KMS-11 (cell line): ENCODE measurements at regions not wholly inside any gene's neighbourhood (a gene's known extent, or its start where the extent isn't known, plus 50 kb on each side); places are given as distances from the start of the nearest gene placed in this dataset.

Source experiments
- H2AFZ ChIP-seq: fragments of 200-600 bp; sonication (generic); 2 replicates; pipeline ENCODE4 v1.6.1; 2016; ENCODE audit warnings: antibody characterized with exemption, mixed run types, low read depth
- H3K27ac ChIP-seq: fragments of 200-600 bp; sonication (generic); 2 replicates; pipeline ENCODE4 v1.6.1; 2016; ENCODE audit warnings: mild to moderate bottlenecking, mixed run types
- H3K27me3 ChIP-seq: fragments of 200-600 bp; sonication (generic); 2 replicates; pipeline ENCODE4 v1.6.1; 2017; ENCODE audit warnings: mild to moderate bottlenecking, low read depth, mixed run types, moderate library complexity; ENCODE audit not compliant: insufficient read depth
- H3K36me3 ChIP-seq: fragments of 200-600 bp; sonication (generic); 2 replicates; pipeline ENCODE4 v1.6.1; 2017; ENCODE audit warnings: mild to moderate bottlenecking, mixed run types; ENCODE audit not compliant: insufficient read depth
- H3K4me1 ChIP-seq: fragments of 200-600 bp; sonication (generic); 2 replicates; pipeline ENCODE4 v1.6.1; 2016; ENCODE audit warnings: mild to moderate bottlenecking, low read depth, mixed run types; ENCODE audit not compliant: poor library complexity, severe bottlenecking
- H3K4me2 ChIP-seq: fragments of 200-600 bp; sonication (generic); 2 replicates; pipeline ENCODE4 v1.7.0; 2016; ENCODE audit warnings: mild to moderate bottlenecking, mixed run types
- H3K4me3 ChIP-seq: fragments of 200-600 bp; sonication (generic); IDR thresholded peaks from 2 replicates; pipeline ENCODE4 v1.6.1; 2017; ENCODE audit warnings: low read depth, low read length, mixed read lengths; ENCODE audit not compliant: insufficient read depth
- H3K79me2 ChIP-seq: fragments of 200-600 bp; sonication (generic); 2 replicates; pipeline ENCODE4 v1.6.1; 2016; ENCODE audit warnings: low read depth, mixed run types; ENCODE audit not compliant: insufficient read depth
- H3K9ac ChIP-seq: fragments of 200-600 bp; sonication (generic); 2 replicates; pipeline ENCODE4 v1.6.1; 2016; ENCODE audit warnings: mild to moderate bottlenecking, mixed run types
- H4K20me1 ChIP-seq: fragments of 200-600 bp; sonication (generic); 2 replicates; pipeline ENCODE4 v1.6.1; 2016; ENCODE audit warnings: mild to moderate bottlenecking, mixed run types; ENCODE audit not compliant: insufficient read depth
- TF ChIP-seq, protein P1 (sequence below): fragments of 200-600 bp; sonication (generic); conservative IDR thresholded peaks from 2 replicates; pipeline ENCODE4 v1.6.1; 2017; ENCODE audit warnings: low read depth, mild to moderate bottlenecking, antibody characterized with exemption, low read length, moderate library complexity, mixed read lengths

DNA sequence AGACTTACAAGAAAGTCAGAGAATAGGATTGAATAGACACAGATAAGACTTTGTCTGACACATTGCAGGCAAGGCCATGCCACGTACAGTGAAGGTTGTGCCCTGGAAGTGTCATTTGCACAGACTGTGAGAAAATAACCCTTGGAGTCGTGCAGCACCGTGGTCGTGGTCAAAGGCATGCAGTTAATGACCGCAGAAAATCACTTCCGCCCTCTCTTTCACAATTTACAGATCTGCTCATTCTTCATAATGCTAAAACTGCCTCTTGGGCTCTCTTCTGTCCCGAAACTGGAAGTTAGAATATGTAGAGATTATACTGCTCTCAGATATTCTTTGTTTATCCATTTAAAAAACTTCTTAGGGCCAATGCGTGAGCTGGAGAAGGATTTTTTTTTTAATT lies 73.2 kb upstream of the CTXND1 start:
- Histone ChIP-seq H3K4me2 (no peak overlapping the region), H3K36me3 (no peaks in the 10 kb centered on the region), H3K9ac (no peak overlapping the region), H4K20me1 (no peaks in the 10 kb centered on the region), H3K79me2 (no peaks in the 10 kb centered on the region), H3K27ac (no peak overlapping the region), H2AFZ (no peak overlapping the region), H3K4me3 (no peak overlapping the region), H3K4me1 (no peaks in the 10 kb centered on the region), H3K27me3 (no peaks in the 10 kb centered on the region)
- TF ChIP-seq, protein P1, sequence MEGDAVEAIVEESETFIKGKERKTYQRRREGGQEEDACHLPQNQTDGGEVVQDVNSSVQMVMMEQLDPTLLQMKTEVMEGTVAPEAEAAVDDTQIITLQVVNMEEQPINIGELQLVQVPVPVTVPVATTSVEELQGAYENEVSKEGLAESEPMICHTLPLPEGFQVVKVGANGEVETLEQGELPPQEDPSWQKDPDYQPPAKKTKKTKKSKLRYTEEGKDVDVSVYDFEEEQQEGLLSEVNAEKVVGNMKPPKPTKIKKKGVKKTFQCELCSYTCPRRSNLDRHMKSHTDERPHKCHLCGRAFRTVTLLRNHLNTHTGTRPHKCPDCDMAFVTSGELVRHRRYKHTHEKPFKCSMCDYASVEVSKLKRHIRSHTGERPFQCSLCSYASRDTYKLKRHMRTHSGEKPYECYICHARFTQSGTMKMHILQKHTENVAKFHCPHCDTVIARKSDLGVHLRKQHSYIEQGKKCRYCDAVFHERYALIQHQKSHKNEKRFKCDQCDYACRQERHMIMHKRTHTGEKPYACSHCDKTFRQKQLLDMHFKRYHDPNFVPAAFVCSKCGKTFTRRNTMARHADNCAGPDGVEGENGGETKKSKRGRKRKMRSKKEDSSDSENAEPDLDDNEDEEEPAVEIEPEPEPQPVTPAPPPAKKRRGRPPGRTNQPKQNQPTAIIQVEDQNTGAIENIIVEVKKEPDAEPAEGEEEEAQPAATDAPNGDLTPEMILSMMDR = no peak

DNA sequence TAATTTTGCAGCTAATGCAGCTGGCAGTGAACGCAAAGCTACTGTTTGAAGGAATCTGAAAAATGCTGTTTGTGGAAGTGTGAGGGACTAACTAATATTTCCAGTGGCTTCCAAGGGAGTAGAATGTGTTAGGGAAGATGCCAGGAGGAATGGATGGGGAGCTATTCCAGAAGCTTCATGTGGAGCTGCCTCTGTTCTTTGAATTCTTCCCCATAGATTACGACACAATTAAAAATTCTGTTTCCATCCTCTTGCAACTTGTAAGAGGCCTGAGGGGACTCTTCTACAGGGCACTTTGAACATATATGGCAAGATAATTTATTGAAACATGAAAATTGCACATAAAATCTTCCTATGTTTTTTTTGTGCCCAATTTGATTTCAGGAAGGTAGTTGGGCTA lies 74.3 kb upstream of the CTXND1 start:
- Histone ChIP-seq H3K79me2 (no peaks in the 10 kb centered on the region), H3K36me3 (no peaks in the 10 kb centered on the region), H3K4me1 (no peaks in the 10 kb centered on the region), H2AFZ (no peak overlapping the region), H3K27ac (no peak overlapping the region), H3K9ac (no peak overlapping the region), H3K27me3 (no peaks in the 10 kb centered on the region), H4K20me1 (no peaks in the 10 kb centered on the region), H3K4me3 (no peak overlapping the region), H3K4me2 (no peak overlapping the region)
- TF ChIP-seq, protein P1 = no peak

DNA sequence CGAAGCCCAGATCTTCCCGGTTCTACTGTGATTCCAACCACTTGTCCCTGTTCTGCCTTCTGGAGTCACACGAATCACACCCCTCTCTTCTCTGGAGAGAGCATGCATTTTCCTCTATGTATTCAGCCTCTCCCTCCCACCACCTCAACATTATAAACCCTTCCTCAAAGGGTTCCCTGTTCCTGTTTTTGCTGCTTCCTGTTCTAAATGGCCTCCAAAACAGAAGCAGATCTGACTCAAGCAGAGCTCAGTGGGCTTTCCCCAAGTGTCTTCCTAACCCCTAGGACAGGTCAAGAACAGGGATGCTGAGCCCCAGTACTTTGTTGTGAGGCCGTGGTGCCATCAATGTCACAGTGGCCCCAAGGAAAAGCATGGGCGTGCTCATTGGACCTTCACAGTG lies 75.7 kb upstream of the ARNT2 start:
- Histone ChIP-seq H3K4me3 (no peak overlapping the region), H3K4me2 (no peak overlapping the region), H3K27ac (no peak overlapping the region), H3K36me3 (no peaks in the 10 kb centered on the region), H4K20me1 (no peaks in the 10 kb centered on the region), H3K9ac (no peak overlapping the region), H3K27me3 (no peaks in the 10 kb centered on the region), H3K4me1 (no peaks in the 10 kb centered on the region), H2AFZ (no peak overlapping the region), H3K79me2 (no peaks in the 10 kb centered on the region)
- TF ChIP-seq, protein P1 = no peak

DNA sequence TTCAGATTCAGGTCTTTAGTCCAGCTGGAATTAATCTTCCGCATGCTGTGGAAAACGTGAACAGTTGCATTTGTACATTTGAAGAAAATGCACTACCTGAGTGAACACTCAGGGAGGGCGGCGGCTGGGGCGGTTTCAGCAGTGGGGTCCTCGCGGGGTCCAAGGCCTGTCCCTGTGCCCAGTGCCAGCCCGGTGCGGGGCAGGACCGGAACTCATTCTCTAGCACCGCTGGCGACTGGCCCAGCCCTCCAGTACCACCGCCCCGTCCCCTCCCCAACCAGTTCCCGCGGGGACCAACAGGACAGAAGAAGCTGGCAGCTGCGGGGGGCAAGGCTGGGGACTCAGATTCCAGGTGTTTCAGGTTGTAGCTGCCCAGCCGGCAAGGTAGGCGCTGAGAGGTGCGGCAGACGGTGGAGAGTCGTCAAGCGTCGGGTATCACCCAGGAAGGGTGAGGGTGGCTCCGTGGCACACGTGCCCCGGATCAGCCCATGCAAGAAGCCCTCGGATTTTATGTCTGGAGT lies 72.2 kb upstream of the ARNT2 start:
- H3K27me3 ChIP-seq = no peaks in the 10 kb centered on the region
- H2AFZ ChIP-seq = no peak overlapping the region
- no peak overlapping the region for H3K27ac ChIP-seq
- no peaks in the 10 kb centered on the region for H3K36me3 ChIP-seq
- no peaks in the 10 kb centered on the region for H3K79me2 ChIP-seq
- TF ChIP-seq, protein P1 = no peak
- no peak overlapping the region for H3K4me3 ChIP-seq
- no peak overlapping the region for H3K4me2 ChIP-seq
- H4K20me1 ChIP-seq = no peaks in the 10 kb centered on the region
- no peak overlapping the region for H3K9ac ChIP-seq
- H3K4me1 ChIP-seq = no peaks in the 10 kb centered on the region
